ENCODE measurements at regions not wholly inside any gene's neighbourhood (a gene's known extent, or its start where the extent isn't known, plus 50 kb on each side); places are given as distances from the start of the nearest gene placed in this dataset.

DNA sequence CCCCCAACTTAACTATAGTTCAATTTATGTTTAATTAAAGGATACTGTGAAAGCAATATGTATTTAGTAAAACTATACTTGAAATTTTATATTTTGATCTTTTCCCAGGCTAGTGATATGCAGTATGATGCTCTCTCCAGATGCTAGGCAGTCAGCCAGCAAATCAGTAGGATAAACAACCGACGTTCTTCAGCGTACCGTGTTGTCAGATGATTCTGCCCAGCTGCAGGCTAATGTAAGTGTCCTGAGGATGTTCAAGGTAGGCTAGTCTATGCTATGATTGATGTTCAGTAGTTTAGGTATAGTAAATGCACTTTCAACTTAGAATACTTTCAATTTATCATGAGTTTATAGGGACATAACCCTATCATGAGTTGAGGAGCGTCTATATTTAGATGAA lies 762.6 kb downstream of the MRPL39 start:
- 86% methylated on average over 2 of the region's 5 CpGs for WGBS (ENCODE audit: insufficient coverage)
- no peak overlapping the region for H3K27ac Mint-ChIP-seq
- H3K4me2 ChIP-seq (replicated peaks; ENCODE audit: low read depth, low read length, poor library complexity, severe bottlenecking): no peak overlapping the region
- H3K27ac ChIP-seq (ENCODE audit: low read length in 2 of 2): no peak overlapping the region
- H3K9me3 ChIP-seq (ENCODE audit: control extremely low read depth in 1 of 3, control insufficient read depth in 2 of 3, insufficient read depth in 1 of 3, low read length in 2 of 3): peaks cover 0 to 9% (median 0%) of the 10 kb centered on the region in 3 donors
- H3K27me3 ChIP-seq (replicated peaks in 1 of 4; ENCODE audit: control extremely low read depth in 1 of 4, control insufficient read depth in 3 of 4, insufficient read depth in 4 of 4, low read length in 3 of 4): no peaks in the 10 kb centered on the region
- no peaks in the 10 kb centered on the region for H4K20me1 ChIP-seq (ENCODE audit: control insufficient read depth, insufficient read depth, low read length, poor library complexity, severe bottlenecking)
- H3K79me2 ChIP-seq (ENCODE audit: control insufficient read depth, insufficient read depth, low read length): no peaks in the 10 kb centered on the region
- no peaks in the 10 kb centered on the region for H3K36me3 ChIP-seq (replicated peaks in 1 of 2; ENCODE audit: control extremely low read depth in 1 of 2, control insufficient read depth in 1 of 2, extremely low read depth in 1 of 2, insufficient read depth in 2 of 2, low read length in 1 of 2)
- TF ChIP-seq EZH2 (IDR thresholded peaks at IDR 0.05; ENCODE audit: borderline replicate concordance, insufficient read depth, low read depth, low read length, poor library complexity, severe bottlenecking): no peak
- no peak for TF ChIP-seq CTCF (IDR thresholded peaks at IDR 0.05)
- no peaks in the 10 kb centered on the region for H3K4me1 Mint-ChIP-seq
- ChIA-PET CTCF (no interaction called here), POLR2A (no interaction called here)
- no peak overlapping the region for H3K4me3 ChIP-seq (ENCODE audit: control extremely low read depth in 1 of 5, extremely low read depth in 1 of 5, insufficient read depth in 1 of 5, low read depth in 2 of 5, low read length in 4 of 5)
- no peak for DNase-seq
- intact Hi-C loops (cut with micrococcal nuclease): no loop called here
- H2AFZ ChIP-seq (ENCODE audit: insufficient read depth, low read depth, low read length, poor library complexity, severe bottlenecking): no peak overlapping the region
- H3K4me3 Mint-ChIP-seq: no peak overlapping the region
- H3K9ac ChIP-seq (ENCODE audit: low read length): no peak overlapping the region
- ATAC-seq (ENCODE audit: low read depth): no peak
- H3K4me1 ChIP-seq (ENCODE audit: control insufficient read depth in 2 of 2, insufficient read depth in 2 of 2, low read length in 2 of 2): no peaks in the 10 kb centered on the region
- H3K9me3 Mint-ChIP-seq (ENCODE audit: insufficient read depth): no peaks in the 10 kb centered on the region
- no peaks in the 10 kb centered on the region for H3K27me3 Mint-ChIP-seq

GRCh38 chr21:24840287-24840686 lies 767.0 kb downstream of the MRPL39 start:
- no peak overlapping the region for H3K27ac Mint-ChIP-seq
- POLR2A ChIA-PET: no interaction called here
- no peaks in the 10 kb centered on the region for H3K4me1 Mint-ChIP-seq

More at GRCh38 chr21:24840287-24840686, 767.0 kb downstream of the MRPL39 start:
- DNase-seq: no peak
- H3K4me3 ChIP-seq (ENCODE audit: control extremely low read depth in 1 of 5, extremely low read depth in 1 of 5, insufficient read depth in 1 of 5, low read depth in 2 of 5, low read length in 4 of 5): no peak overlapping the region
- H3K36me3 ChIP-seq (replicated peaks in 1 of 2; ENCODE audit: control extremely low read depth in 1 of 2, control insufficient read depth in 1 of 2, extremely low read depth in 1 of 2, insufficient read depth in 2 of 2, low read length in 1 of 2): no peaks in the 10 kb centered on the region
- Mint-ChIP-seq H3K27me3 (no peaks in the 10 kb centered on the region), H3K4me3 (no peak overlapping the region), H3K9me3 (ENCODE audit: insufficient read depth) (no peaks in the 10 kb centered on the region)
- no peak overlapping the region for H3K4me2 ChIP-seq (replicated peaks; ENCODE audit: low read depth, low read length, poor library complexity, severe bottlenecking)
- H3K27ac ChIP-seq (ENCODE audit: low read length in 2 of 2): no peak overlapping the region
- intact Hi-C loops (cut with micrococcal nuclease): no loop called here
- H3K9ac ChIP-seq (ENCODE audit: low read length): no peak overlapping the region
- peaks cover 0 to 10% (median 0%) of the 10 kb centered on the region in 3 donors for H3K9me3 ChIP-seq (ENCODE audit: control extremely low read depth in 1 of 3, control insufficient read depth in 2 of 3, insufficient read depth in 1 of 3, low read length in 2 of 3)
- no peaks in the 10 kb centered on the region for H3K79me2 ChIP-seq (ENCODE audit: control insufficient read depth, insufficient read depth, low read length)
- ATAC-seq (ENCODE audit: low read depth): no peak
- H3K27me3 ChIP-seq (replicated peaks in 1 of 4; ENCODE audit: control extremely low read depth in 1 of 4, control insufficient read depth in 3 of 4, insufficient read depth in 4 of 4, low read length in 3 of 4): no peaks in the 10 kb centered on the region
- no peaks in the 10 kb centered on the region for H3K4me1 ChIP-seq (ENCODE audit: control insufficient read depth in 2 of 2, insufficient read depth in 2 of 2, low read length in 2 of 2)
- CTCF ChIA-PET: no interaction called here
- no peak for TF ChIP-seq EZH2 (IDR thresholded peaks at IDR 0.05; ENCODE audit: borderline replicate concordance, insufficient read depth, low read depth, low read length, poor library complexity, severe bottlenecking)
- no peak for TF ChIP-seq CTCF (IDR thresholded peaks at IDR 0.05)
- no peaks in the 10 kb centered on the region for H4K20me1 ChIP-seq (ENCODE audit: control insufficient read depth, insufficient read depth, low read length, poor library complexity, severe bottlenecking)
- WGBS (ENCODE audit: insufficient coverage): 97% methylated on average over 21 of the region's 30 CpGs
- H2AFZ ChIP-seq (ENCODE audit: insufficient read depth, low read depth, low read length, poor library complexity, severe bottlenecking): no peak overlapping the region

Data from B cell (primary cell).